NB4 (cell line): ENCODE measurements at regions not wholly inside any gene's neighbourhood (a gene's known extent, or its start where the extent isn't known, plus 50 kb on each side); places are given as distances from the start of the nearest gene placed in this dataset.

Source experiments
- TF ChIP-seq, protein P1 (sequence below): IDR thresholded peaks from one replicate; pipeline ENCODE4 v1.5.1; 2012; ENCODE audit warnings: low read depth, low read length
- TF ChIP-seq, protein P2 (sequence below): IDR thresholded peaks from 2 replicates; pipeline ENCODE4 v1.6.1; 2011; ENCODE audit warnings: low read depth, low read length

DNA sequence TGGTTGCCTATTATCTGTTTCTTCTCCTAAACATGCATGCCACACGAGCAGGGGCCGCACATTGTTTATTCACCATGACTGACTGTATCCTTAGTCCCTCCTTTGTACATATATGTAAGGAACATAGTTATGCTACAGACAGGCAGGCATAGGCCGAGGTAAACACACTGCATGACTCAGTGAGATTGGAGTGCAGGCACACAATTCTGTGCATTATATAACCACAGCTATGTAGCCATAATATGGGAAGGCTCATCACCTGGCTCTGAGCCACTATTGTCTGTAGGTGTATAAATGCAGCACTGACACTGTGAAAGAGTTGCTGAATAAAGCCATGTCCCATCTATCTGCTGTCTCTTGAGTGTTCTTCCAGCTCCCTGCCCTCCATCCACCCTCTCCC, 431.6 kb downstream of the IDS start:
- TF ChIP-seq, protein P1, sequence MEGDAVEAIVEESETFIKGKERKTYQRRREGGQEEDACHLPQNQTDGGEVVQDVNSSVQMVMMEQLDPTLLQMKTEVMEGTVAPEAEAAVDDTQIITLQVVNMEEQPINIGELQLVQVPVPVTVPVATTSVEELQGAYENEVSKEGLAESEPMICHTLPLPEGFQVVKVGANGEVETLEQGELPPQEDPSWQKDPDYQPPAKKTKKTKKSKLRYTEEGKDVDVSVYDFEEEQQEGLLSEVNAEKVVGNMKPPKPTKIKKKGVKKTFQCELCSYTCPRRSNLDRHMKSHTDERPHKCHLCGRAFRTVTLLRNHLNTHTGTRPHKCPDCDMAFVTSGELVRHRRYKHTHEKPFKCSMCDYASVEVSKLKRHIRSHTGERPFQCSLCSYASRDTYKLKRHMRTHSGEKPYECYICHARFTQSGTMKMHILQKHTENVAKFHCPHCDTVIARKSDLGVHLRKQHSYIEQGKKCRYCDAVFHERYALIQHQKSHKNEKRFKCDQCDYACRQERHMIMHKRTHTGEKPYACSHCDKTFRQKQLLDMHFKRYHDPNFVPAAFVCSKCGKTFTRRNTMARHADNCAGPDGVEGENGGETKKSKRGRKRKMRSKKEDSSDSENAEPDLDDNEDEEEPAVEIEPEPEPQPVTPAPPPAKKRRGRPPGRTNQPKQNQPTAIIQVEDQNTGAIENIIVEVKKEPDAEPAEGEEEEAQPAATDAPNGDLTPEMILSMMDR = no peak
- TF ChIP-seq, protein P2, sequence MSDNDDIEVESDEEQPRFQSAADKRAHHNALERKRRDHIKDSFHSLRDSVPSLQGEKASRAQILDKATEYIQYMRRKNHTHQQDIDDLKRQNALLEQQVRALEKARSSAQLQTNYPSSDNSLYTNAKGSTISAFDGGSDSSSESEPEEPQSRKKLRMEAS = no peak
